22Rv1 (cell line): ENCODE measurements at regions not wholly inside any gene's neighbourhood (a gene's known extent, or its start where the extent isn't known, plus 50 kb on each side); places are given as distances from the start of the nearest gene placed in this dataset.

Source experiments
- CTCF ChIP-seq: fragments of 450-650 bp; IDR thresholded peaks from 2 replicates; pipeline ENCODE4 v1.5.1; 2017; ENCODE audit warnings: mild to moderate bottlenecking
- ZFX ChIP-seq: fragments of 450-650 bp; IDR thresholded peaks from 2 replicates; pipeline ENCODE4 v1.6.1; 2017; ENCODE audit warnings: antibody characterized with exemption, borderline replicate concordance

- TF ChIP-seq CTCF (no peak), ZFX (no peak)
Measured at GRCh38 chr21:19992540-19992939, 1005.7 kb upstream of the NCAM2 start.
